Muscle layer of duodenum (tissue), 2 donors: ENCODE measurements at regions not wholly inside any gene's neighbourhood (a gene's known extent, or its start where the extent isn't known, plus 50 kb on each side); places are given as distances from the start of the nearest gene placed in this dataset.

Experiments used
- H3K27ac ChIP-seq: one replicate; pipeline ENCODE4 v1.7.0; 2013; ENCODE audit warnings: mild to moderate bottlenecking, low read length
- H3K27me3 ChIP-seq: one replicate; pipeline ENCODE4 v1.7.0; 2013; ENCODE audit warnings: low read depth, mild to moderate bottlenecking, control low read depth, low read length
- H3K36me3 ChIP-seq, 2 donors: one replicate each; pipeline ENCODE4 v1.7.0; 2013; ENCODE audit warnings: low read length in 2 of 2, control low read depth in 1 of 2, mild to moderate bottlenecking in 1 of 2; ENCODE audit not compliant: insufficient read depth in 2 of 2, control insufficient read depth in 1 of 2
- H3K4me1 ChIP-seq, 2 donors: one replicate each; pipeline ENCODE4 v1.7.0; 2013; ENCODE audit warnings: low read length in 2 of 2, mild to moderate bottlenecking in 2 of 2, control low read depth in 1 of 2, moderate library complexity in 1 of 2; ENCODE audit not compliant: insufficient read depth in 2 of 2, control insufficient read depth in 1 of 2
- H3K4me3 ChIP-seq, 2 donors: one replicate each; pipeline ENCODE4 v1.7.0; 2013; ENCODE audit warnings: low read length in 2 of 2, low read depth in 1 of 2, mild to moderate bottlenecking in 1 of 2
- H3K9me3 ChIP-seq, 2 donors: one replicate each; pipeline ENCODE4 v1.7.0; 2013; ENCODE audit warnings: low read length in 2 of 2, control low read depth in 1 of 2, mild to moderate bottlenecking in 1 of 2; ENCODE audit not compliant: control insufficient read depth in 1 of 2
- donor health status: healthy.

DNA sequence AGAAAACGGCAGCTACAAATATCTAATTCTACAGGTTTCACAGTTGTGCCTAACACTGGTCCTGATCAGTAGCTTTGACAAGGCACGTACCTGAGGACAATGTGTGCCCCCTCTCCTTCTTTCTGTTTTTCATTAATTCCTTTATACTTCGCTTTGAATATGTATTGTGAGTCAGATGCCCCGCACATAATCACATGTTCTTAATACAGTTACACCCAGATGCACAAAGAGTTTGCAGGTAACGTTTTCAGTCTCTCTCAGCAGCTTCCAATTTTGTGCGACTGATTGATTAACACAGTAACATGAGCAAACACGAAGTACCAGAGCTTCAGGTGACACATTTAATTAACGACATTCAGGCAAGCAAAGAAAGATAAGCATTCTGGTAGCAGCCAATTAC is 209.8 kb upstream of the ZPLD1 start:
- H3K36me3 ChIP-seq = no peaks in the 10 kb centered on the region
- H3K27ac ChIP-seq = no peak overlapping the region
- H3K4me3 ChIP-seq = no peak overlapping the region
- no peaks in the 10 kb centered on the region for H3K27me3 ChIP-seq
- peaks cover 3 to 5% of the 10 kb centered on the region in 2 donors for H3K4me1 ChIP-seq
- no peaks in the 10 kb centered on the region for H3K9me3 ChIP-seq

- Histone ChIP-seq H3K27me3 (no peaks in the 10 kb centered on the region), H3K27ac (no peak overlapping the region), H3K9me3 (no peaks in the 10 kb centered on the region), H3K36me3 (no peaks in the 10 kb centered on the region), H3K4me1 (peaks cover 3 to 5% of the 10 kb centered on the region in 2 donors), H3K4me3 (no peak overlapping the region)
These were observed 209.2 kb upstream of the ZPLD1 start for GRCh38 chr3:102225407-102226132.

DNA sequence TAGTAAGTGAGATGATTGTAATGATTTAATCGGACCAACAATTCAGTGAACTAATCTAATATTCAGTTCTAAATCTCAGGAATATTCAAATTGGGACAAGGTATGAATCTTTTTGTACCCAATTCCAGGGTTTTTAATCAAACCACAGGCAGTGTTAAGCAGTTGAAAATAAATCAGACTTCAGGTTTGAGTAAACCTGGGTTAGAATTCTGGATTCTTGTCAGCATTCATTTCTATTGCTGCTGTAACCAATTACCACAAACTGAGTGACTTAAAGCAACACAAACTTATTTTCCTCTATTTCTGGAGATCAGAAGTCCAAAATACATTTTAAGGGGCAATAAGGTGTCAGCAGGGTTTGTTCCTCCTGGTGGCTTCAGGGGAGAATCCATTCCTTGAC is 208.4 kb upstream of the ZPLD1 start:
- Histone ChIP-seq H3K27ac (no peak overlapping the region), H3K4me1 (peaks cover 3 to 5% of the 10 kb centered on the region in 2 donors), H3K4me3 (no peak overlapping the region), H3K9me3 (no peaks in the 10 kb centered on the region), H3K36me3 (no peaks in the 10 kb centered on the region), H3K27me3 (no peaks in the 10 kb centered on the region)

DNA sequence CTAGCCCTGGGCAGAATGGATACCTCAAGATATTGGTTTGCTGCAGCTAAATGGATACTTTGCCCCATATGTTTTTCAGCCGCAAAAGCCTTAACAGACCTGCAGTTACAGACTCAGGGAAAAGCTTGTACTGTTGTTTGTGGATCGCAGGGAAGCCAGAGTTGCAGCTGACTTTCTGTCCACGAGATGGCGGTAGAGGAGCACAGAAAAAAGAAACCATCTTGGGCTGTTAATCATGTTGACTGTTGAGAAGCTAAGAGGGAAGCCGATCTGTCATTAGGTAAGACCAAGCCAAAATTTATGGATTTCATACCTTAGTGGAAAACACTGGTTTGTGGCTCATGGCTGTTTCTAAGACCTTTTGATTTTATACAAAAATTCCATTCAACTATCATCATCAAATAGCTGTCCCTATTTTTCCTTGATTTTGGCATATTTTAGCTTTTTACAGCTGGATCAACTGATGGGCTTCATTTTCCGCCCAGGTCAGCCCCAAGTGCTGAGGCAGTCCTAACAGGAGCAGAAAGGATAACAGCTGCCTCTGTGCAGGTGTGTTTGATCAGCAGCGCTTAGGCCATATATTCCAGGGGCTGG is 205.7 kb upstream of the ZPLD1 start:
- Histone ChIP-seq H3K36me3 (no peaks in the 10 kb centered on the region), H3K4me3 (no peak overlapping the region), H3K27me3 (no peaks in the 10 kb centered on the region), H3K9me3 (no peaks in the 10 kb centered on the region), H3K4me1 (peaks cover 3 to 5% of the 10 kb centered on the region in 2 donors), H3K27ac (no peak overlapping the region)

DNA sequence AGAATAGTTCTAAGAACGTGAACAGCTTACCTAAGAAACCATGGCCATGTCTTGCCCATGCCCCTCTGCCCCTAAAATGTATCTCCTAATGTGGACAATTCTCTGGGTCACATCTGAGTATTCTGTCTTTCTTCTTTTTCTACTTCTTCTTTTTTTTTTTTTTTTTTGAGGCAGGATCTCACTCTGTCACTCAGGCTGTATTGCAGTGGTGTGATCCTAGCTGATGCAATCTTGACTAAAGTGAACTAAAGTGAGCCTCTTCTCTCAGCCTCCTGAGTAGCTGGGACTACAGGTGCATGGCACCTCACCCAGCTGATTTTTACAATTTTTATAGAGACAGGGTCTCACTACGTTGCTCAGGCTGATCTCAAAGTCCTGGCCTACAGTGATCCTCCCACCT is 204.8 kb upstream of the ZPLD1 start:
- Histone ChIP-seq H3K27ac (no peak overlapping the region), H3K9me3 (no peaks in the 10 kb centered on the region), H3K36me3 (no peaks in the 10 kb centered on the region), H3K27me3 (no peaks in the 10 kb centered on the region), H3K4me1 (peaks cover 2 to 3% of the 10 kb centered on the region in 2 donors), H3K4me3 (no peak overlapping the region)

DNA sequence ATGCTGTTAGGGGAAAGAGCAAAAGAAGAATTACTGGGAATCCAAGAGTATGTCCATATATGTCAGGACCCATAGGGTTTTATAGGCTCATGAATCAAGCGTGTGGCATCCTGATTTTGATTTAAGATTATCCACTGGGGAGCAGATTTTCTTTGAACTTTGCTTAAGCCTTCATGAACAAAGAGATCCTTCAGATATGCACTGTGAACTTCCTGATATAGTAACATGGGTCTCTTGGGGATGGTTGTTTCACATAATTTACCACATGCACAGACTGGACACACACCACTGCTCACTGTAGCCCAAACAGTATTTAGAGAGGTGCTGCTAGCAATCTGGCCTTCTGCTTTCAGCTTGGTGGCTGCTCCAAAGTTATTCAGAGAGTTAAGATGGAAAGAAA is 200.9 kb upstream of the ZPLD1 start:
- H3K4me3 ChIP-seq = no peak overlapping the region
- H3K27ac ChIP-seq = no peak overlapping the region
- no peaks in the 10 kb centered on the region for H3K27me3 ChIP-seq
- no peaks in the 10 kb centered on the region for H3K9me3 ChIP-seq
- H3K36me3 ChIP-seq = no peaks in the 10 kb centered on the region
- H3K4me1 ChIP-seq = no peaks in the 10 kb centered on the region

- Histone ChIP-seq H3K4me3 (no peak overlapping the region), H3K36me3 (no peaks in the 10 kb centered on the region), H3K27ac (no peak overlapping the region), H3K4me1 (no peaks in the 10 kb centered on the region), H3K9me3 (no peaks in the 10 kb centered on the region), H3K27me3 (no peaks in the 10 kb centered on the region)
These were observed 199.1 kb upstream of the ZPLD1 start for GRCh38 chr3:102235679-102236078.

DNA sequence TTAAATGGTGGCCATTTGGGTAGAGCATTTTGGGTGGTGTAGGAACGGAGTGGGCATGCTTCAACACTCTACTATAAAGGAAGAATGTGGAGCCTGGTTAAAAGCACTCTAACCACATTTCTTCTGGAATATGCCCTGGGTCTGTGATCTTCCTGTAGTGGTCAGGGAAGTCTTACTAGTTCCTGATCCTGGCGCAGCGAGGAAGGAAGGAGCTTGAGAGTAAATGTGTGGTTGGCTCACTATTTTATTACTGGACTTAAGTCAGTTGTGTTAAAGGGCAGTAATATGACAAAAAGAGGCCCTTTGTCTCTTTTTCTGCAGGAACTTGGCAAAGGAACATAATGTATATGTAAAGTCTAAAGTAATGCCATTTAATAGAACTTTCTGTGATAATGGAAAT is 197.6 kb upstream of the ZPLD1 start:
- Histone ChIP-seq H3K4me1 (no peaks in the 10 kb centered on the region), H3K36me3 (no peaks in the 10 kb centered on the region), H3K27ac (no peak overlapping the region), H3K27me3 (no peaks in the 10 kb centered on the region), H3K4me3 (no peak overlapping the region), H3K9me3 (no peaks in the 10 kb centered on the region)

DNA sequence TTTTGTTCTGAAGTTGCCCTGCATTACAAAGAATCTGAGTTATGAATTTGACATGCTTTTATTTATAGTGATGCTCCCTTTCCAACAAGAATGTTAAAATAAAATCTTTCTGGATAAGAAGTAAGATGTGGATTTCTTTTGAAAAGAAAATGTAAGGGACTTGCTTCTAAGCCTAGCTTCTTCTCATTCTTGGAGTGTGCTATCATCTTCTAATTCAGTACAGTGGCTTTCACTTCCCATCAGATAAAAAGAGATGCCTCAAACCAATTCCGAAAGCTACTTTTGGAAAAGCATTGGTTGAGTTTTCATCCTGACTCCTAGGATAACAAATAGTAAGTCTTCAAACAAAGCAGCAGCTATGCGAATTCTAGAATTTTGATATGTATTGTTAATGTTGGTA is 197.0 kb upstream of the ZPLD1 start:
- no peaks in the 10 kb centered on the region for H3K9me3 ChIP-seq
- no peak overlapping the region for H3K27ac ChIP-seq

GRCh38 chr3:102238362-102238761 is 196.5 kb upstream of the ZPLD1 start:
- no peaks in the 10 kb centered on the region for H3K9me3 ChIP-seq
- no peaks in the 10 kb centered on the region for H3K27me3 ChIP-seq
- H3K4me1 ChIP-seq = no peaks in the 10 kb centered on the region
- no peaks in the 10 kb centered on the region for H3K36me3 ChIP-seq
- H3K4me3 ChIP-seq = no peak overlapping the region
- no peak overlapping the region for H3K27ac ChIP-seq

More for the DNA sequence above, 197.0 kb upstream of the ZPLD1 start:
- no peak overlapping the region for H3K4me3 ChIP-seq
- H3K36me3 ChIP-seq = no peaks in the 10 kb centered on the region
- H3K27me3 ChIP-seq = no peaks in the 10 kb centered on the region
- no peaks in the 10 kb centered on the region for H3K4me1 ChIP-seq

DNA sequence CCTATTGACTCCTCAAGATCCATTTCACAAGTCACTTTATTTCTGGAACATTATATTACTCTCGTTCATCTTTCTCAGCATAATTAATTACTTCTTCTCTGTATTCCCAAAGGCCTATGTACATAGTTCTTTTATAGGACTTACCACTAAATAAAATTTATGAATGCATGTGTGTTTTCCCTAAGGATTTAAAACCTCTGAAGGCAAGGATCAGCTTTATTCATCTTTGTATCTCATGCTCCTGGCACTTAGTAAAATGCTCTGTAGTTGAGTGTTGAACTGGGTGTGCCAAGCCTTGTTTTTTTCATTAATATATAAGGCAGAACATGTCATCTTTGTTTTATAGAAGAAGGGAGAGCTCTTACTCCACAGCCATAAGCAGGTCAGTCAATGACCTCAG is 194.1 kb upstream of the ZPLD1 start:
- no peak overlapping the region for H3K27ac ChIP-seq
- no peaks in the 10 kb centered on the region for H3K9me3 ChIP-seq
- no peaks in the 10 kb centered on the region for H3K36me3 ChIP-seq
- H3K4me1 ChIP-seq = no peaks in the 10 kb centered on the region
- H3K27me3 ChIP-seq = no peaks in the 10 kb centered on the region
- H3K4me3 ChIP-seq = no peak overlapping the region
